ENCODE measurements at regions not wholly inside any gene's neighbourhood (a gene's known extent, or its start where the extent isn't known, plus 50 kb on each side); places are given as distances from the start of the nearest gene placed in this dataset.

DNA sequence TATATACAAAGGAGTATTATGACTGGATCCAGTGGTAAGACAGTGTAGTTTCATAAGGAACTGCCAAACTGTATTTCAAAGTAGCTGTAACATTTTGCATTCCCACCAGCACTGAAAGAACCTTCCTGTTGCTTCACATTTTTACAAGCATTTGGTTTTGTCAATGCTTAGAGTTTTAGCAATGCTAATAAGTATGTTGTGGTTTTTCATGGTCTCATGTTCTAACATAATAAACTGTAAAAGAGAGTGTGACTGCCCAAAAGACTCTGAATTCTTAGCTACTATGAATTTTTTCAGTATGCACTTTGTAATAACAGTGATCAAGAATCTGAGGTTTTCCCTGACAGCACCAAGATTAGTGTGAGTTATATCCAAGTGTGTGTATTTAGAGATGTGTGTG is 604.2 kb downstream of the XIRP2 start:
- TF ChIP-seq, protein P1, sequence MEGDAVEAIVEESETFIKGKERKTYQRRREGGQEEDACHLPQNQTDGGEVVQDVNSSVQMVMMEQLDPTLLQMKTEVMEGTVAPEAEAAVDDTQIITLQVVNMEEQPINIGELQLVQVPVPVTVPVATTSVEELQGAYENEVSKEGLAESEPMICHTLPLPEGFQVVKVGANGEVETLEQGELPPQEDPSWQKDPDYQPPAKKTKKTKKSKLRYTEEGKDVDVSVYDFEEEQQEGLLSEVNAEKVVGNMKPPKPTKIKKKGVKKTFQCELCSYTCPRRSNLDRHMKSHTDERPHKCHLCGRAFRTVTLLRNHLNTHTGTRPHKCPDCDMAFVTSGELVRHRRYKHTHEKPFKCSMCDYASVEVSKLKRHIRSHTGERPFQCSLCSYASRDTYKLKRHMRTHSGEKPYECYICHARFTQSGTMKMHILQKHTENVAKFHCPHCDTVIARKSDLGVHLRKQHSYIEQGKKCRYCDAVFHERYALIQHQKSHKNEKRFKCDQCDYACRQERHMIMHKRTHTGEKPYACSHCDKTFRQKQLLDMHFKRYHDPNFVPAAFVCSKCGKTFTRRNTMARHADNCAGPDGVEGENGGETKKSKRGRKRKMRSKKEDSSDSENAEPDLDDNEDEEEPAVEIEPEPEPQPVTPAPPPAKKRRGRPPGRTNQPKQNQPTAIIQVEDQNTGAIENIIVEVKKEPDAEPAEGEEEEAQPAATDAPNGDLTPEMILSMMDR (IDR thresholded peaks at IDR 0.05), result no peak
- Mint-ChIP-seq H3K27ac (no peak overlapping the region), H3K27me3 (ENCODE audit: low read depth, poor library complexity) (no peaks in the 10 kb centered on the region), H3K36me3 (ENCODE audit: low read depth) (no peaks in the 10 kb centered on the region), H3K4me3 (no peak overlapping the region), H3K9me3 (no peaks in the 10 kb centered on the region), H3K4me1 (no peaks in the 10 kb centered on the region)
- no peak for DNase-seq

DNA sequence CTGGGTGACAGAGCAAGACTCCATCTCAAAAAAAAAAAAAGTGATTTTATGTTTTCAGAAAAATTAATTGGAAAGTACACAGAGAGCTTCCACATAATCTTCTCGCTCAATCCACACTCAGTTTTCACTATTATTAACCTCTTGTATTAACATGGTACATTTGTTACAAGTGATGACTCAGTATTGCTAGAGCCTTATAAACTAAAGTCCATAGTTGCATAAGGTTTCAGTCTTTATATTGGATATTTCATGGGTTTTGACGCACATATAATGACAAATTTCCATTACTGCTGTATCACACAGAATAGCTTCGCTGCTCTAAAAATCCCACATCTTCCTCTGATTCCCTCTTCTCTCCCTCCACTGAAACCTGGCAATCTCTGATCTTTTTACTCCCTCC is 603.5 kb downstream of the XIRP2 start:
- Mint-ChIP-seq H3K27ac (no peak overlapping the region), H3K36me3 (ENCODE audit: low read depth) (no peaks in the 10 kb centered on the region), H3K9me3 (no peaks in the 10 kb centered on the region), H3K4me1 (no peaks in the 10 kb centered on the region), H3K4me3 (no peak overlapping the region), H3K27me3 (ENCODE audit: low read depth, poor library complexity) (no peaks in the 10 kb centered on the region)
- TF ChIP-seq, protein P1 (IDR thresholded peaks at IDR 0.05), result no peak
- no peak for DNase-seq

DNA sequence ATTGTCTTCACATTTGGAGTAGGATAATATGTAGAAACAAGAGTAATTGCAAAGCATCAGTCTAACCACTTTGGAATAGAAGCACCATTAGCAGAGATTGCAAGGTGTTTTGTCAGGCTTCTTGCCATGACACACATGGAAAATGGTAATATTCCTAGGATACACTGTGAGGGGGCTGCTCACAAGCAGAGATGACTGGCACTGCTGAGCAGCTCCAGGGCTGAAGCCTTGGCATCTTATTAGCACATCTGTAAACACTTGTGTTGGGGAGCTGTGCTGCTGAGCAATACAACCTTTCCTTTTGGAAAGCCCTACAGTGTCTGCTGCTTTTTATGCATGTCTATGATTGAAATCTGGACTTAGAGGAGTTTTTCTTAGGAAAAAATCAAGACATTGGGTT is 602.2 kb downstream of the XIRP2 start:
- DNase-seq, result no peak
- Mint-ChIP-seq H3K4me1 (no peaks in the 10 kb centered on the region), H3K9me3 (no peaks in the 10 kb centered on the region)

DNA sequence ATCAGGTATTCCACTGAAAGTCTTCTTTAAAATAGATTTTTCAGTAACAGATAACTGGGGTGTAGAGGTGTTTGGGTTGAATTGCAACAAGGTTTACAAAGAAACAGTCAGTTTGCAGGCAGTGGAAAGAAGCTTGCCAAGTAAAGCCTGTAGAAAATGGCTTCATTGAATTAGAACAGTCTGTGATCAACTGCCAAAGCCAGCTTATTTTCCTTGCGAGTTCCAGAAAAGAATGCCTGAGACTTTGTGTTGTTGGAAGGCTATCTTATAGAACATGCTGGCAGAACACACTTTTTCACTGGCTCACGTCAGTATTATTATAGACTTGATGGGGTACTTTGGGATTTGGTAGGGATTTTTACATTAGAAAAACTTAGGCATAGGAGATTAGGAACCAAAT is 601.0 kb downstream of the XIRP2 start:
- Mint-ChIP-seq H3K36me3 (ENCODE audit: low read depth) (no peaks in the 10 kb centered on the region), H3K27me3 (ENCODE audit: low read depth, poor library complexity) (no peaks in the 10 kb centered on the region), H3K27ac (no peak overlapping the region), H3K9me3 (no peaks in the 10 kb centered on the region), H3K4me3 (no peak overlapping the region), H3K4me1 (no peaks in the 10 kb centered on the region)
- no peak for DNase-seq
- TF ChIP-seq, protein P1 (IDR thresholded peaks at IDR 0.05), result no peak

More for the DNA sequence above, 602.2 kb downstream of the XIRP2 start:
- Mint-ChIP-seq H3K27ac (no peak overlapping the region), H3K27me3 (ENCODE audit: low read depth, poor library complexity) (no peaks in the 10 kb centered on the region), H3K4me3 (no peak overlapping the region), H3K36me3 (ENCODE audit: low read depth) (no peaks in the 10 kb centered on the region)
- TF ChIP-seq, protein P1 (IDR thresholded peaks at IDR 0.05), result no peak

DNA sequence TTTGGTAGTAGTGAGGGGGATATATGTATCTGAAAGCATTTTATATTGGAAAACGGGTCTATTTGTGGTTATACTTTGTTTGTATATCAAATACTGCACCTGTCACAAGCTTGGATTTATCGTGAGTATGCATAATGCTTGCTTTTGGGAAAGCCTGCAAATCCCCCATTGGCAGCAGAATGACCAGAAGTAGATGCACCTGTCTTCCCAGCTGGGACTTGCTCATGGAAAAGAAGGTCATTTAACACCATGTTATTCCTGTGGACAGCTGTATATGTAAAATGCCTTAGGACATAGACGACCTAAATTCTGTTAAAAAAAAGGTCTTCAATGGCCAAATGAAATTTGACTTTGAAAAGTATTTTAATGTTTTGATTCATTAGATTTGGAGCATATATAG is 599.4 kb downstream of the XIRP2 start:
- no peaks in the 10 kb centered on the region for H3K4me1 Mint-ChIP-seq
- H3K4me3 Mint-ChIP-seq, result no peak overlapping the region

DNA sequence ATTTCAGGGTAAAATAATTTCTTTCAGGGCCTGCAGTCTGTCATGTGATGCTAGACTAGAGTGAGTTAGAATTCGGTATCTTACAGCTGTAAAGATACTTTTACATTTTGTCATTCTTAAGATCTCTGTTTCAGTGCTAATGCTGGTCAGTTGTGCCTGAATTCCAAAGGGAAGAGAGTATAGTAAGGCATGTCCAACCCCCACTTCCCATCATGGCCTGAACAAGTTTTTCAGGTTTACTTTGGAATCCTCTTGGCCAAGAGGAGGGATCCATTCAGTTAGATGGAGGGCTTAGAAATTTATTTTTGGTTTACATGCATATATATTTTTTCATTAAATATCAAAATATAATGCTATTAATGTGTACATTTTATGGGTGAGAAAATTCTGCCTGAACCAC is 596.6 kb downstream of the XIRP2 start:
- no peak for DNase-seq
- no peaks in the 10 kb centered on the region for H3K27me3 Mint-ChIP-seq (ENCODE audit: low read depth, poor library complexity)
- no peak overlapping the region for H3K27ac Mint-ChIP-seq
- no peaks in the 10 kb centered on the region for H3K9me3 Mint-ChIP-seq
- peaks cover 20% of the 10 kb centered on the region for H3K4me1 Mint-ChIP-seq
- no peak overlapping the region for H3K4me3 Mint-ChIP-seq
- H3K36me3 Mint-ChIP-seq (ENCODE audit: low read depth), result no peaks in the 10 kb centered on the region
- TF ChIP-seq, protein P1 (IDR thresholded peaks at IDR 0.05), result no peak

More for the DNA sequence above, 599.4 kb downstream of the XIRP2 start:
- Mint-ChIP-seq H3K27ac (no peak overlapping the region), H3K9me3 (no peaks in the 10 kb centered on the region), H3K27me3 (ENCODE audit: low read depth, poor library complexity) (no peaks in the 10 kb centered on the region), H3K36me3 (ENCODE audit: low read depth) (no peaks in the 10 kb centered on the region)
- DNase-seq, result no peak
- TF ChIP-seq, protein P1 (IDR thresholded peaks at IDR 0.05), result no peak
